GM15510 (cell line): ENCODE measurements at regions not wholly inside any gene's neighbourhood (a gene's known extent, or its start where the extent isn't known, plus 50 kb on each side); places are given as distances from the start of the nearest gene placed in this dataset.

Experiments
- POLR2A ChIP-seq: IDR thresholded peaks from 3 replicates; pipeline ENCODE4 v1.6.1; 2011; ENCODE audit warnings: borderline replicate concordance; ENCODE audit not compliant: insufficient read length; ENCODE audit errors: extremely low read depth

- no peak for TF ChIP-seq POLR2A
Measured at GRCh38 chr12:4112734-4113325, 160.7 kb upstream of the CCND2 start.

GRCh38 chr12:4112290-4112689 lies 161.3 kb upstream of the CCND2 start:
- TF ChIP-seq POLR2A: no peak

- TF ChIP-seq POLR2A: no peak
Measured at GRCh38 chr12:4111010-4111409, 162.6 kb upstream of the CCND2 start.

- no peak for TF ChIP-seq POLR2A
Measured at GRCh38 chr12:4109826-4110225, 163.7 kb upstream of the CCND2 start.

- TF ChIP-seq POLR2A: no peak
Measured at GRCh38 chr12:4108803-4109345, 164.7 kb upstream of the CCND2 start.

- no peak for TF ChIP-seq POLR2A
Measured at GRCh38 chr12:4107911-4108697, 165.5 kb upstream of the CCND2 start.

GRCh38 chr12:4107436-4107878 lies 166.1 kb upstream of the CCND2 start:
- no peak for TF ChIP-seq POLR2A

GRCh38 chr12:4106621-4107020 lies 166.9 kb upstream of the CCND2 start:
- no peak for TF ChIP-seq POLR2A

- TF ChIP-seq POLR2A: no peak
Measured at GRCh38 chr12:4104722-4105244, 168.8 kb upstream of the CCND2 start.

- no peak for TF ChIP-seq POLR2A
Measured at GRCh38 chr12:4099276-4099675, 174.3 kb upstream of the CCND2 start.

GRCh38 chr12:4091016-4091743 lies 182.4 kb upstream of the CCND2 start:
- no peak for TF ChIP-seq POLR2A

- TF ChIP-seq POLR2A: no peak
Measured at GRCh38 chr12:4089956-4090355, 183.6 kb upstream of the CCND2 start.

GRCh38 chr12:4089121-4089606 lies 184.4 kb upstream of the CCND2 start:
- TF ChIP-seq POLR2A: no peak

GRCh38 chr12:4088451-4088850 lies 185.1 kb upstream of the CCND2 start:
- TF ChIP-seq POLR2A: no peak

- TF ChIP-seq POLR2A: no peak
Measured at GRCh38 chr12:4086481-4086880, 187.1 kb upstream of the CCND2 start.

GRCh38 chr12:4084573-4084972 lies 189.0 kb upstream of the CCND2 start:
- no peak for TF ChIP-seq POLR2A

- no peak for TF ChIP-seq POLR2A
Measured at GRCh38 chr12:4082809-4083403, 190.7 kb upstream of the CCND2 start.
